B cell (primary cell): ENCODE measurements at regions not wholly inside any gene's neighbourhood (a gene's known extent, or its start where the extent isn't known, plus 50 kb on each side); places are given as distances from the start of the nearest gene placed in this dataset.

Experiments
- EZH2 ChIP-seq: IDR thresholded peaks from 2 replicates; pipeline ENCODE4 v1.6.1; 2012; ENCODE audit warnings: borderline replicate concordance, low read depth, mild to moderate bottlenecking, moderate library complexity, low read length; ENCODE audit not compliant: insufficient read depth, poor library complexity, severe bottlenecking
- TF ChIP-seq, protein P1 (sequence below): fragments of 200-600 bp; IDR thresholded peaks from one replicate; pipeline ENCODE4 v1.8.0; 2022; ENCODE audit warnings: antibody characterized with exemption, mild to moderate bottlenecking

DNA sequence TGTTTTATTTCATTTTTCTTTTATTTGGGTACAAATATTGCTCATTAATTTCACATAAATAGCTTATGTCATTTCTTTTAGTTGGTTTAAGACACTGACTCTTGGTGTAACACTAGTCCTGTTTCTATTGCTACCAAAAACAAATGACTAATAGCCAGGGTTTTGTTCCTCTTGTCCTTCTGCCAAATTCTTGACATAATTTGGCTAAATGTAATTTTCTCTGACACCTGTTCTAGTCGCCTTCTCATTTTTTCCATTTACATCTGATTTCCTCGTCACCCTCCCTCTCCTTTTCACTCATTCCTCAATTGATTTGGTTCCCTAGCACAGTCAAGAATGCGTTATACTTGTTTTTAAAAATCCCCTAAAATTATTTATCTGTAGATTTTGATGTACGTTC is 1718.7 kb downstream of the EFNB2 start:
- no peak for TF ChIP-seq EZH2
- TF ChIP-seq, protein P1, sequence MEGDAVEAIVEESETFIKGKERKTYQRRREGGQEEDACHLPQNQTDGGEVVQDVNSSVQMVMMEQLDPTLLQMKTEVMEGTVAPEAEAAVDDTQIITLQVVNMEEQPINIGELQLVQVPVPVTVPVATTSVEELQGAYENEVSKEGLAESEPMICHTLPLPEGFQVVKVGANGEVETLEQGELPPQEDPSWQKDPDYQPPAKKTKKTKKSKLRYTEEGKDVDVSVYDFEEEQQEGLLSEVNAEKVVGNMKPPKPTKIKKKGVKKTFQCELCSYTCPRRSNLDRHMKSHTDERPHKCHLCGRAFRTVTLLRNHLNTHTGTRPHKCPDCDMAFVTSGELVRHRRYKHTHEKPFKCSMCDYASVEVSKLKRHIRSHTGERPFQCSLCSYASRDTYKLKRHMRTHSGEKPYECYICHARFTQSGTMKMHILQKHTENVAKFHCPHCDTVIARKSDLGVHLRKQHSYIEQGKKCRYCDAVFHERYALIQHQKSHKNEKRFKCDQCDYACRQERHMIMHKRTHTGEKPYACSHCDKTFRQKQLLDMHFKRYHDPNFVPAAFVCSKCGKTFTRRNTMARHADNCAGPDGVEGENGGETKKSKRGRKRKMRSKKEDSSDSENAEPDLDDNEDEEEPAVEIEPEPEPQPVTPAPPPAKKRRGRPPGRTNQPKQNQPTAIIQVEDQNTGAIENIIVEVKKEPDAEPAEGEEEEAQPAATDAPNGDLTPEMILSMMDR: no peak
